NCI-H748 treated with DMSO at 0.1 percent for 48 hours (cell line): ENCODE measurements at regions not wholly inside any gene's neighbourhood (a gene's known extent, or its start where the extent isn't known, plus 50 kb on each side); places are given as distances from the start of the nearest gene placed in this dataset.
"Not testable (repeated sequence)": the region's sequence is repeated elsewhere in the genome, so short reads cannot be mapped to it uniquely, and the experiment has no call there.

Experiments
- DNase-seq: peaks from one replicate; lab custom pipeline; 2025; lab: John Stamatoyannopoulos, UW

- no peak for DNase-seq
Observed at GRCh38 chr1:48084826-48085225, 87.6 kb upstream of the TRABD2B start.

DNA sequence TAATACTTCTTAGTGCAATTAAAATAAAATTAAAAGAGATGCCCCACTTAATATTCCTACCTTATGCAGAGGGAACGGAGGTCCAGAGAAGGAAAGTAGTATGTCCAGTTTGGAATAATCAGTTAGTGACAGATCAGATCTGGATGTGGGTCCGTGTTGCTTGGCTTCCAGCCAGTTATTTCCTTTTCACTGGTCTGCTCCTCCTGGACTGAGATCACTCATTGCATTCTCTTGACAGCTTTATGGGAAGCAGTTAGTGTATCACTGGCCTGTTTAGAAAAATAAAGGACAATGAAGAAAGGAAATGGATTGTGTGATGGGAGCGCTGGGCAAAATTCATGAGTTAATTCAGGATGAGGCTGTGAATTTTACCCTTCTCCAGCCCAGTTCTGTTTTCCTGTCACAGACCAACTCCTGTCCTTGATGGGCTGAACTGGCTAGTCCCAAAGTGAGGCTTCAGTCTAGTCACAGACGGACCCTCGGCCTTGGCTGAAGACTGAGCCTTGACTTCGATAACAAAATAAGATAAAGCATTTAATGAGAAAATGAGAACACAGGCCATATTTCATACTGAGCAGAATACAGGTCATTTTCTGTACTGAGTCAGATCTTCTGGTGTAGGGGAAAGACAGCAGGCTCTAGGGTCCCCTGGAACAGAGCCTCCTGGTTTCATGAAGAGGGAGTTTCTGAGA is 85.2 kb upstream of the TRABD2B start:
- DNase-seq: peak; percentile 33

- DNase-seq: no peak
Observed at GRCh38 chr1:48080331-48081255, 83.4 kb upstream of the TRABD2B start.

GRCh38 chr1:48079096-48079495 is 81.9 kb upstream of the TRABD2B start:
- DNase-seq: no peak

DNA sequence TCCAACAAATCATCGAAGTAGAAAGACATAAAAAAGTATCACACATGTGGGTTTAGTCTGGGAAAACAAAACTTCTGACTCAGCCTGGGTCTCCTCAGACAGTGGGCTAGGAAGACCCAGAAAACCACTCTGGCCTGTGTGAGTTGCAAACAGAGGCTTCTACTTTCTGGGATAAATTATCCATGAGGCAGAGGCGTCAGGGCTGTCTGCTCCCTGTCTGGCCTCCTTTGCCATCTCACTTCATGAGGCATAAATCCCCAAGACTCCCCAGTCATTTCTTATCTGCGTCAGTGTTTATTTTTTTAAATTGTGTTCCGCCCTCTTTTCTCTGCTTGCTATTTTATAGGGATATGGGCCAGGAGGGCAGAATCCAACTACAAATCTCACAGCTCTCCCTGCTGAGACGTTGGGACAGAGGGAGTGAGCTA is 80.6 kb upstream of the TRABD2B start:
- DNase-seq: no peak

GRCh38 chr1:48076017-48076416 is 78.8 kb upstream of the TRABD2B start:
- no peak for DNase-seq

- no peak for DNase-seq
Observed at GRCh38 chr1:48073798-48074530, 76.8 kb upstream of the TRABD2B start.

DNA sequence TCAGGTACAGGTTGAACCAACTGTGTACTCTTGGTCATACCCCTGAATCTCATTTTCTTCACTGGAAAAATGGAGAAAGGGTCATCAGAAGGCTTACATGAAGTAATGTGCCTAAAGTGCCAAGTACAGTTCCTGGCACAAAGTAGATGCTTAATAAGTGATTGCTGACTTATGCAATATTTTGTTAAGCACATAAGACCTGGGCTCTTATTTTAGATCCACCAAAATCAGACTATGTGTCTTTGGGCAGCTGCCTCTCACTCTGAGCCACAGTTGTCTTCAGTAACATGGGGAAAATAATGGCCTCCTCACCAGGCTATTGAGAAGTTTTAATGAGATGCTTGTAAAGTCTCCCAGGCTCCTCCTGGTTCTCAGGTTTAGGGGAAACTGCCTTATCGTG is 74.3 kb upstream of the TRABD2B start:
- DNase-seq: no peak

DNA sequence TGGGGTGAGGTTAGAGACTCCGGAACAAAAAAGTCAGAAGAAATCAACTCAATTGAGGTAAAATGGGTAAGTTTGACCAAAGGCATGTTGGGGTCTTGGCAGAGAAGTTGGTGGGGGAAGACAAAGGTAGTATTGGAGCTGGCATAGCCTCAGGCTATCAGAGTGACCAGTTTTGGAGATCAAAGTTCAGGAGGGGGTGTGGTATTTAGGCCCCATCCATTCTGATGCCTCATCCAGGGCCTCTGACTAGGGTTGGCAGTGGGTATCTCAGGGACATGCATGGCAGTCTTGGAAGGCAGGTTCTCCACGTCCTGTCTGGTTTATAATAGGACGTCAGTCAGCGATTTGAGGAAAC is 73.2 kb upstream of the TRABD2B start:
- no peak for DNase-seq

- DNase-seq: no peak
Observed at GRCh38 chr1:48069662-48070395, 72.6 kb upstream of the TRABD2B start.

DNA sequence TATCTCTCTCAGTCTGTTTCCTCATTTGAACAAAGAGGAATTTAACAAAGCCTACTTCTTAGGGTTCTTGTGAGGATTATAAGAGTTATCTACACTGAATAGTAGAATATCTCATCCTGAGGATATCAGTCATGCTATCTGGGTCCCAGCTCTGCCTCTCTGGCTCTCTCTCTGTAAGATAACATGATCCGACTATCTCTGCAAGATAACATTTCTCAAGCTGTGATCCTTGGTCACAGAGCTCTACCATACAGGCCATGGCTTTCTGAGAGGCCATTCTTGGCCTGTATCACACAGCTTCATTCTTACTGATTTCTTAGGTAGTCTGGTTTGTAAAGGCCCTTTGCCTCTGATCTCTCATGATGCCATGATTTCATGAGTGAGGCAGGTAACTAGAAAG is 71.0 kb upstream of the TRABD2B start:
- DNase-seq: no peak

GRCh38 chr1:48066936-48067335 is 69.8 kb upstream of the TRABD2B start:
- no peak for DNase-seq

- not testable (repeated sequence) for DNase-seq
Observed at GRCh38 chr1:48064693-48065092, 67.5 kb upstream of the TRABD2B start.

DNA sequence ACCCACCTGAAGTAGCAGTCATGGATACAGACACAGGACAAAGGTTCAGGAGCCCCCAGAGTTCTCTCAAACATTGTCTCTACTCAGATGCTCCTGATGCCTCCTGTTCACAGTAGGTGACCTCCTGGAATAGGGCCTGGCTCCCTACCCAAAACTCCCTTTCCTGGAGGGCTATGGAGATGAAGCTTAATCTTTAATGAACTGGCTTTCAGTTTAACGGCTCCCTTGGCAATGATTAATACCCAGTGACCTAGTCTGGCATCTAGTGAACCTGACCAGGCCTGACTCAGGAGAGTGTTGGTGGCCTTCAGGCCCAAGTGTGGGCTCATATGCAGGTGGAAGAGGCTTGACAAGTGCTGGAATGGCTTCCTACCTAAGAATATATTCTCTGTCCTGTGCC is 65.2 kb upstream of the TRABD2B start:
- no peak for DNase-seq

DNA sequence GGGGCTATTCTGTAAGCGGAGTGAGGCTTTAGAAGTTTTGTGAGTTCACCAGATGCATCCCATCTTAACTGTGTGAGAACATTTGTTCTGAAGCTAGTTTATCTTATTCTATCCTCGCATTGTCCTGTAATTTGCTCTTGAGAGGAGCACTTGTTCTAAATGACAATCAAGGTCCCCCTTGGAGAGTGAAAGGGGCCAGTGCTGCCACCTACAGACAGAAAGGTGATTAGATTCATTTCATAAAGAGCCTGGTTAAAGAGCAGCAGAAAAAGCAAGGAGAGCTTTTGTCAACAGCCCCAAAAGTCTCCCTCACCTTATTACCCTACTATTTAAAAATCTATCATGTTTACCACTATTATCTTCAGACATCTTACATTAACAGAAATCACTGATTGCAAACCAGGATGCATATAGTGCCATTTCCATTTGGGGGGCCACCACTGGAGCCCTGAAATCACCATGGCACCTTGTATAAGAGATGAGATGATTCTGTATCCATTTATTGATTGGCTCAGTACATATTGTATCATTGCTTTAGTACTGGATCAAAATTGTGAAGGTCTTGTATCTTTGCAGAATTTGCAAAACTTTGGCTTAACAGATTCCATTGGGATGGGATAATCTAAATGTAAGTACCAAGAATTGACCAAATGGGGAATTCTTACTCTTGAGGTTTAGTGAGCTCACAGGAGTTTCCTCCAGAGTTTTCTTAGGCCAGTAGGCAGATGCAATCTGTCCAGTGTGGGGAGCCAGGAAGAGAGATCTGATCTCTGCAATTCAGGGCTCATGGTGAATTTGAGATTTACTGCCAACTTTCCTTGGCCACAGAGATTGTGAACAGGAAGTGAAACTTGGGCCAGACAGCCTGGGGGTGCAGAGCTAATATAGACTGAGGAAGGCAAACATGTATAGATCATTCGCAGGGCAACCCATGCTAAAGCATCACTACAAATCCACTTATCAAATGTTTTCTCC is 64.3 kb upstream of the TRABD2B start:
- DNase-seq: peak; percentile 58

DNA sequence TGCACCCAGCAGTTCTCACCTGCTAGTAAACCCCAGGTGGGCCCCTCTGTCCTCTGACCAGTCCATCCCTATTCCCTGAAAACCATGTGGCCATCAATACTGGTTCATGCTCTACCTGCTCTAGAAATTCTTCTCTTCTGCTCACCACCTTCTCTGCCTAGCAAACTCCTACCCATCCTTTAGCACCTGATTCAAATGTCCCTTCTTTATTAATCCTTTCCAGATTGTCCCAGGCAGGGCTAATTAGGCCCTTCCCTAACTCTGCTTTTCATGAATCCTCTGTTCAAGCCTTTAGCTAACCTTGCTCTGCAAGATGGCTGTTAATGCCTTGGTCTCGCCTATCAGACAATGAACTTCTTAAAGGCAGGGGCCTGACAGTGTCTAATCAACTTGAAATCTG is 62.1 kb upstream of the TRABD2B start:
- DNase-seq: no peak

GRCh38 chr1:48058135-48059025 is 61.2 kb upstream of the TRABD2B start:
- DNase-seq: no peak

DNA sequence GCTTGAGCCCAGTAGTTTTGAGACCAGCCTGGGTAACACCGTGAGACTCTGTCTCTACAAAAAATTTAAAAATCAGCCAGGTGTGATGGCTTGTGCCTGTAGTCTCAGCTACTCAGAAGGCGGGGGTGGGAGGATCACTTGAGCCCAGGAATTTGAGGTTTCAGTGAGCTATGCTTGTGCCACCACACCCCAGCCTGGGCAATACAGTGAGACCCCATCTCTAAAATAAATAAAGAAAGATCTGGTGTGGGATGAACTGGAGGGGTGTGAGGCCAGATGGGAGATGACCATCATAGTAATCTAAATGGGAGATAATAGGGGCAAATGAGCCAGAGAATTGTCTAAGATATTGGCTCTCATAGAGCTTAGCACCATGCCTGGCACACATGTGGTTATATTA is 60.1 kb upstream of the TRABD2B start:
- no peak for DNase-seq

DNA sequence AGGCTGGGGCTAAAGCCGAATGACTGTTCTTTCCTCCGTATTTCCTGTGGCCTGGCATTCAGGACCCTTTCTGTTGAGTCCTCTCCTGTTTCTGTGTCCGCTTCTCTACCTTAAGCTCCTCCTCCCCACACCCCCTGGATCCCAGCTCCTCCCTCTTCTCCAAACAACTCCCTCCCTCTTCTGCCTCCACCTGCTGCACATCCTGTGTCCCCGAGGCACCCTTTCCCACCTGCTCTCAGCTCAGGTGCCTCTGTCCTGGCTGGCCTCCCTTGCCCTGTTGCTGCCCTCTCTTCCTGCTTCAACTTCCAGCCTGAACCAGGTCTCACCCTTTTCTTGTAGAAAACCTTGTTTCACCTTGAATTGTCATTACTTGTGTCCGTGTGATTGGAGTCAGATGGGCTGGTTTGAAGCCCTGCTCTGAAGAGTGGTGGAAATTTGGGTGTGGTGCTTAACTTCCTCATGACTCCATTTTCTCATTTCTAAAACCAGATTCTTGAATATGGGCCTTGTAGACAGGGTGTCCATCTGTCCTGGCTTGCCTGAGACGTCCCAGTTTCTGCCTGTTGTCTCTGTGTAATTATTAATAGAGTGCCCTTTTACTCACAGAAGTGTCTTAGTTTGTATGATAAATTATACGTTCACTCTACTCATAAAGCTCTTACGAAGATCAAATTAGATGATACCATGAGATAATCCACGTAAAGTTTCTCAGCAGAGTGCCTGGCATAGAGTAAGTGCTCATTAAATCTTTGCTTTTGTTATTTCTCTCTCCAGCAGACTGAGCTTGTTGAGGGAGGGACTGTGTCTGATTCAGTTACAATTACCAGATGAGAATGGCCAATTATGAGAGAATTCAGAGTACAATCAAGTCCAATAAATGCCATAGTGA is 58.9 kb upstream of the TRABD2B start:
- peak; percentile 40 for DNase-seq
